GM23338 (cell line): ENCODE measurements at regions not wholly inside any gene's neighbourhood (a gene's known extent, or its start where the extent isn't known, plus 50 kb on each side); places are given as distances from the start of the nearest gene placed in this dataset.
A peak's percentile ranks its signal among the peaks of the same experiment; 100 is the strongest.

Source experiments
- ATAC-seq: fragments of 200-7000 bp; cut with Tn5 transposase; 3 replicates; pipeline ENCODE4 v1.9.1; 2020
- DNase-seq: peaks from one replicate; pipeline ENCODE4 v3.0.0-alpha.2; 2015; ENCODE audit warnings: low spot score
- H2AFZ ChIP-seq: fragments of 200-600 bp; sonication (generic); 2 replicates; pipeline ENCODE4 v1.8.0; 2016; ENCODE audit warnings: antibody characterized with exemption, mild to moderate bottlenecking, moderate library complexity
- H3F3A ChIP-seq: fragments of 200-600 bp; sonication (generic); replicated peaks from 2 replicates; pipeline ENCODE4 v1.8.0; 2017; ENCODE audit warnings: antibody characterized with exemption, mixed run types, low read depth
- H3K27ac ChIP-seq: fragments of 200-600 bp; sonication (generic); 2 replicates; pipeline ENCODE4 v1.6.1; 2016; ENCODE audit warnings: low read depth
- H3K27me3 ChIP-seq: fragments of 200-600 bp; sonication (generic); 2 replicates; pipeline ENCODE4 v1.8.0; 2016; ENCODE audit warnings: mild to moderate bottlenecking, mixed run types, moderate library complexity; ENCODE audit not compliant: insufficient read depth
- H3K36me3 ChIP-seq: fragments of 200-600 bp; sonication (generic); 2 replicates; pipeline ENCODE4 v1.8.0; 2016; ENCODE audit warnings: mild to moderate bottlenecking; ENCODE audit not compliant: insufficient read depth
- H3K4me1 ChIP-seq: fragments of 200-600 bp; sonication (generic); 2 replicates; pipeline ENCODE4 v1.8.0; 2016; ENCODE audit warnings: mild to moderate bottlenecking, moderate library complexity; ENCODE audit not compliant: insufficient read depth
- H3K4me2 ChIP-seq: fragments of 200-600 bp; sonication (generic); 2 replicates; pipeline ENCODE4 v1.7.1; 2017; ENCODE audit warnings: mixed run types
- H3K4me3 ChIP-seq: fragments of 200-600 bp; sonication (generic); 2 replicates; pipeline ENCODE4 v1.6.1; 2016; ENCODE audit warnings: mixed run types
- H3K79me2 ChIP-seq: fragments of 200-600 bp; sonication (generic); replicated peaks from 2 replicates; pipeline ENCODE4 v1.8.0; 2017; ENCODE audit warnings: mild to moderate bottlenecking; ENCODE audit not compliant: insufficient read depth
- H3K9me2 ChIP-seq: fragments of 200-600 bp; sonication (generic); 2 replicates; pipeline ENCODE4 v1.8.0; 2017; ENCODE audit not compliant: insufficient read depth
- H4K20me1 ChIP-seq: fragments of 200-600 bp; sonication (generic); replicated peaks from 2 replicates; pipeline ENCODE4 v1.8.0; 2017; ENCODE audit warnings: mild to moderate bottlenecking; ENCODE audit not compliant: insufficient read depth
- H3K27ac Mint-ChIP-seq: 2 replicates; pipeline ENCODE4 v1.8.0; 2020; ENCODE audit warnings: inconsistent platforms, mild to moderate bottlenecking, moderate library complexity, mixed read lengths
- H3K27me3 Mint-ChIP-seq: 3 replicates; pipeline ENCODE4 v1.8.0; 2022; ENCODE audit warnings: low read depth, mild to moderate bottlenecking, moderate library complexity, mixed read lengths, inconsistent platforms; ENCODE audit not compliant: insufficient read depth, poor library complexity
- H3K36me3 Mint-ChIP-seq: 3 replicates; pipeline ENCODE4 v1.8.0; 2021; ENCODE audit warnings: low read depth, mild to moderate bottlenecking, inconsistent platforms, moderate library complexity, mixed read lengths
- H3K4me1 Mint-ChIP-seq: 3 replicates; pipeline ENCODE4 v1.8.0; 2020; ENCODE audit warnings: mild to moderate bottlenecking, inconsistent platforms, mixed read lengths
- H3K4me3 Mint-ChIP-seq: 3 replicates; pipeline ENCODE4 v1.8.0; 2021; ENCODE audit warnings: moderate library complexity, mild to moderate bottlenecking, inconsistent platforms, mixed read lengths
- H3K9me3 Mint-ChIP-seq: 3 replicates; pipeline ENCODE4 v1.8.0; 2020; ENCODE audit warnings: moderate library complexity, mild to moderate bottlenecking, inconsistent platforms, mixed read lengths
- CREB1 ChIP-seq: fragments of 250-450 bp; sonication (Bioruptor Pico); IDR thresholded peaks from 2 replicates; pipeline ENCODE4 v1.5.0; 2020; ENCODE audit warnings: low read depth, mild to moderate bottlenecking, moderate library complexity
- ETS1 ChIP-seq: IDR thresholded peaks from 2 replicates; pipeline ENCODE4 v1.6.1; 2016; ENCODE audit warnings: antibody characterized with exemption
- EZH2 ChIP-seq: fragments of 200-600 bp; sonication (generic); IDR thresholded peaks from one replicate; pipeline ENCODE4 v1.8.0; 2017; ENCODE audit warnings: antibody characterized with exemption, mild to moderate bottlenecking, low read depth; ENCODE audit not compliant: unreplicated experiment
- EZH2phosphoT487 ChIP-seq: fragments of 200-600 bp; sonication (generic); IDR thresholded peaks from one replicate; pipeline ENCODE4 v1.8.1; 2018; ENCODE audit warnings: antibody characterized with exemption; ENCODE audit not compliant: unreplicated experiment
- JUNB ChIP-seq: IDR thresholded peaks from one replicate; pipeline ENCODE4 v1.6.1; 2016; ENCODE audit warnings: antibody characterized with exemption; ENCODE audit not compliant: unreplicated experiment
- NANOG ChIP-seq: IDR thresholded peaks from 2 replicates; pipeline ENCODE4 v1.6.1; 2016; ENCODE audit warnings: antibody characterized with exemption, borderline replicate concordance
- POLR2AphosphoS5 ChIP-seq: IDR thresholded peaks from 2 replicates; pipeline ENCODE4 v1.6.1; 2016; ENCODE audit warnings: antibody characterized with exemption, low read depth
- STAT1 ChIP-seq: IDR thresholded peaks from one replicate; pipeline ENCODE4 v1.6.1; 2016; ENCODE audit warnings: antibody characterized with exemption; ENCODE audit not compliant: unreplicated experiment
- ZNF114 ChIP-seq: fragments of 250-450 bp; sonication (Bioruptor Pico); IDR thresholded peaks from 2 replicates; pipeline ENCODE4 v1.5.0; 2020; ENCODE audit warnings: mild to moderate bottlenecking, moderate library complexity
- ZNF331 ChIP-seq: fragments of 250-450 bp; sonication (Bioruptor Pico); IDR thresholded peaks from 2 replicates; pipeline ENCODE4 v1.5.0; 2020; ENCODE audit warnings: low read depth, mild to moderate bottlenecking, moderate library complexity
- TF ChIP-seq, protein P1 (sequence below): IDR thresholded peaks from one replicate; pipeline ENCODE4 v1.6.1; 2018; ENCODE audit warnings: antibody characterized with exemption; ENCODE audit not compliant: unreplicated experiment
- TF ChIP-seq, protein P2 (sequence below): fragments of 250-450 bp; sonication (Bioruptor Pico); IDR thresholded peaks from 2 replicates; pipeline ENCODE4 v1.5.0; 2020; ENCODE audit warnings: mild to moderate bottlenecking, moderate library complexity
- TF ChIP-seq, protein P3 (sequence below), 2 experiments: fragments of 200-600 bp in 1 of 2; sonication (generic) in 1 of 2; conservative IDR thresholded peaks; 2 replicates each; pipeline versions ENCODE4 v1.5.1 to v1.6.1; 2016 to 2017; ENCODE audit warnings: antibody characterized with exemption in 2 of 2, low read depth in 2 of 2, mild to moderate bottlenecking in 2 of 2, moderate library complexity in 1 of 2

DNA sequence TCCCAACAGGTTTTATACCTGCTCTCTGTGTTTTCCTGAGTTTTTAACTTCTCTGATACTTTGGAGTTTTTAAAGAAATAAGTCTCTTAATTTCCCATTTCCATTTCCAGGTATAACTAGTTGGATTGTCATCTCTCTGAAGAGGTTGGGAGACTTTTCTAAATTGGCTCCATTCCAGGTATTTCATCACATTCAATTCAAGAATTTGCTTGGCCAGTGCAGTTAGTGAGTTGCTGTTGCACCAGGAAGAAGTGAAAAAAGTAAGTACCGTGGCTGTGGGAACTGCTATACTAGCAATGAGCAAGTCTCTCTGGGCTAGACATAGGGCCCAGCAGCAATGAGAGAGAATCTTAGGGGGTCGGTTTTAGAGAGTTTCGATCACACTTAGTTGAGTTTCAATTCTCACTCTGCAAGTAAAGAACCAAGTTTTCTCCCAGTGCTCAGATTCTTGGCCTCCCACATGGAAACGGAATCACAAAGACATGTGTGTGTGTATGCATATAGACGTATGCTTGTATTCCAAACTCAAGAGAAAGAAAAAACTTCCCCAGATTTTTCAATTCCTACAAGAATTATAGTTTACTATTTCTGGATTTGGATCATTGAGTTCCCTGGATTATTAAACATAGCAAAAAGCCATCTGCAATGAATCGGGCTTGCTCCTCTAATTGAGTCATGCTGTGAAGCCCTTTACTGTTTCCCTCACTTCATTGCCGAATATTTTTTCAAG lies 894.4 kb downstream of the BCL11A start:
- no peak for ATAC-seq
- Histone ChIP-seq H3F3A (no peaks in the 10 kb centered on the region), H3K27me3 (no peaks in the 10 kb centered on the region), H3K4me2 (0 out of 2 replicates have a peak overlapping the region, but pooled peaks have one; percentile 3), H2AFZ (peak overlapping the region; percentile 60; the same call in 1 of the 2 replicates), H3K27ac (no peak overlapping the region), H3K79me2 (no peaks in the 10 kb centered on the region), H3K9me2 (no peaks in the 10 kb centered on the region), H4K20me1 (no peaks in the 10 kb centered on the region), H3K36me3 (no peaks in the 10 kb centered on the region), H3K4me3 (no peak overlapping the region), H3K4me1 (peaks cover 29% of the 10 kb centered on the region)
- Mint-ChIP-seq H3K9me3 (no peaks in the 10 kb centered on the region), H3K27me3 (peaks cover 2% of the 10 kb centered on the region), H3K4me1 (peaks cover 36% of the 10 kb centered on the region), H3K4me3 (no peak overlapping the region), H3K27ac (peak overlapping the region; percentile 44; the same call in 1 of the 2 replicates), H3K36me3 (no peaks in the 10 kb centered on the region)
- DNase-seq, result peak; percentile 4
- TF ChIP-seq NANOG (no peak), EZH2 (no peak), CREB1 (CRISPR knock-in tag) (no peak), POLR2AphosphoS5 (no peak), STAT1 (no peak), EZH2phosphoT487 (no peak), JUNB (no peak), ETS1 (no peak), ZNF331 (CRISPR knock-in tag) (no peak), ZNF114 (CRISPR knock-in tag) (no peak)
- TF ChIP-seq, protein P1, sequence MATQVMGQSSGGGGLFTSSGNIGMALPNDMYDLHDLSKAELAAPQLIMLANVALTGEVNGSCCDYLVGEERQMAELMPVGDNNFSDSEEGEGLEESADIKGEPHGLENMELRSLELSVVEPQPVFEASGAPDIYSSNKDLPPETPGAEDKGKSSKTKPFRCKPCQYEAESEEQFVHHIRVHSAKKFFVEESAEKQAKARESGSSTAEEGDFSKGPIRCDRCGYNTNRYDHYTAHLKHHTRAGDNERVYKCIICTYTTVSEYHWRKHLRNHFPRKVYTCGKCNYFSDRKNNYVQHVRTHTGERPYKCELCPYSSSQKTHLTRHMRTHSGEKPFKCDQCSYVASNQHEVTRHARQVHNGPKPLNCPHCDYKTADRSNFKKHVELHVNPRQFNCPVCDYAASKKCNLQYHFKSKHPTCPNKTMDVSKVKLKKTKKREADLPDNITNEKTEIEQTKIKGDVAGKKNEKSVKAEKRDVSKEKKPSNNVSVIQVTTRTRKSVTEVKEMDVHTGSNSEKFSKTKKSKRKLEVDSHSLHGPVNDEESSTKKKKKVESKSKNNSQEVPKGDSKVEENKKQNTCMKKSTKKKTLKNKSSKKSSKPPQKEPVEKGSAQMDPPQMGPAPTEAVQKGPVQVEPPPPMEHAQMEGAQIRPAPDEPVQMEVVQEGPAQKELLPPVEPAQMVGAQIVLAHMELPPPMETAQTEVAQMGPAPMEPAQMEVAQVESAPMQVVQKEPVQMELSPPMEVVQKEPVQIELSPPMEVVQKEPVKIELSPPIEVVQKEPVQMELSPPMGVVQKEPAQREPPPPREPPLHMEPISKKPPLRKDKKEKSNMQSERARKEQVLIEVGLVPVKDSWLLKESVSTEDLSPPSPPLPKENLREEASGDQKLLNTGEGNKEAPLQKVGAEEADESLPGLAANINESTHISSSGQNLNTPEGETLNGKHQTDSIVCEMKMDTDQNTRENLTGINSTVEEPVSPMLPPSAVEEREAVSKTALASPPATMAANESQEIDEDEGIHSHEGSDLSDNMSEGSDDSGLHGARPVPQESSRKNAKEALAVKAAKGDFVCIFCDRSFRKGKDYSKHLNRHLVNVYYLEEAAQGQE, result no peak
- TF ChIP-seq, protein P2, sequence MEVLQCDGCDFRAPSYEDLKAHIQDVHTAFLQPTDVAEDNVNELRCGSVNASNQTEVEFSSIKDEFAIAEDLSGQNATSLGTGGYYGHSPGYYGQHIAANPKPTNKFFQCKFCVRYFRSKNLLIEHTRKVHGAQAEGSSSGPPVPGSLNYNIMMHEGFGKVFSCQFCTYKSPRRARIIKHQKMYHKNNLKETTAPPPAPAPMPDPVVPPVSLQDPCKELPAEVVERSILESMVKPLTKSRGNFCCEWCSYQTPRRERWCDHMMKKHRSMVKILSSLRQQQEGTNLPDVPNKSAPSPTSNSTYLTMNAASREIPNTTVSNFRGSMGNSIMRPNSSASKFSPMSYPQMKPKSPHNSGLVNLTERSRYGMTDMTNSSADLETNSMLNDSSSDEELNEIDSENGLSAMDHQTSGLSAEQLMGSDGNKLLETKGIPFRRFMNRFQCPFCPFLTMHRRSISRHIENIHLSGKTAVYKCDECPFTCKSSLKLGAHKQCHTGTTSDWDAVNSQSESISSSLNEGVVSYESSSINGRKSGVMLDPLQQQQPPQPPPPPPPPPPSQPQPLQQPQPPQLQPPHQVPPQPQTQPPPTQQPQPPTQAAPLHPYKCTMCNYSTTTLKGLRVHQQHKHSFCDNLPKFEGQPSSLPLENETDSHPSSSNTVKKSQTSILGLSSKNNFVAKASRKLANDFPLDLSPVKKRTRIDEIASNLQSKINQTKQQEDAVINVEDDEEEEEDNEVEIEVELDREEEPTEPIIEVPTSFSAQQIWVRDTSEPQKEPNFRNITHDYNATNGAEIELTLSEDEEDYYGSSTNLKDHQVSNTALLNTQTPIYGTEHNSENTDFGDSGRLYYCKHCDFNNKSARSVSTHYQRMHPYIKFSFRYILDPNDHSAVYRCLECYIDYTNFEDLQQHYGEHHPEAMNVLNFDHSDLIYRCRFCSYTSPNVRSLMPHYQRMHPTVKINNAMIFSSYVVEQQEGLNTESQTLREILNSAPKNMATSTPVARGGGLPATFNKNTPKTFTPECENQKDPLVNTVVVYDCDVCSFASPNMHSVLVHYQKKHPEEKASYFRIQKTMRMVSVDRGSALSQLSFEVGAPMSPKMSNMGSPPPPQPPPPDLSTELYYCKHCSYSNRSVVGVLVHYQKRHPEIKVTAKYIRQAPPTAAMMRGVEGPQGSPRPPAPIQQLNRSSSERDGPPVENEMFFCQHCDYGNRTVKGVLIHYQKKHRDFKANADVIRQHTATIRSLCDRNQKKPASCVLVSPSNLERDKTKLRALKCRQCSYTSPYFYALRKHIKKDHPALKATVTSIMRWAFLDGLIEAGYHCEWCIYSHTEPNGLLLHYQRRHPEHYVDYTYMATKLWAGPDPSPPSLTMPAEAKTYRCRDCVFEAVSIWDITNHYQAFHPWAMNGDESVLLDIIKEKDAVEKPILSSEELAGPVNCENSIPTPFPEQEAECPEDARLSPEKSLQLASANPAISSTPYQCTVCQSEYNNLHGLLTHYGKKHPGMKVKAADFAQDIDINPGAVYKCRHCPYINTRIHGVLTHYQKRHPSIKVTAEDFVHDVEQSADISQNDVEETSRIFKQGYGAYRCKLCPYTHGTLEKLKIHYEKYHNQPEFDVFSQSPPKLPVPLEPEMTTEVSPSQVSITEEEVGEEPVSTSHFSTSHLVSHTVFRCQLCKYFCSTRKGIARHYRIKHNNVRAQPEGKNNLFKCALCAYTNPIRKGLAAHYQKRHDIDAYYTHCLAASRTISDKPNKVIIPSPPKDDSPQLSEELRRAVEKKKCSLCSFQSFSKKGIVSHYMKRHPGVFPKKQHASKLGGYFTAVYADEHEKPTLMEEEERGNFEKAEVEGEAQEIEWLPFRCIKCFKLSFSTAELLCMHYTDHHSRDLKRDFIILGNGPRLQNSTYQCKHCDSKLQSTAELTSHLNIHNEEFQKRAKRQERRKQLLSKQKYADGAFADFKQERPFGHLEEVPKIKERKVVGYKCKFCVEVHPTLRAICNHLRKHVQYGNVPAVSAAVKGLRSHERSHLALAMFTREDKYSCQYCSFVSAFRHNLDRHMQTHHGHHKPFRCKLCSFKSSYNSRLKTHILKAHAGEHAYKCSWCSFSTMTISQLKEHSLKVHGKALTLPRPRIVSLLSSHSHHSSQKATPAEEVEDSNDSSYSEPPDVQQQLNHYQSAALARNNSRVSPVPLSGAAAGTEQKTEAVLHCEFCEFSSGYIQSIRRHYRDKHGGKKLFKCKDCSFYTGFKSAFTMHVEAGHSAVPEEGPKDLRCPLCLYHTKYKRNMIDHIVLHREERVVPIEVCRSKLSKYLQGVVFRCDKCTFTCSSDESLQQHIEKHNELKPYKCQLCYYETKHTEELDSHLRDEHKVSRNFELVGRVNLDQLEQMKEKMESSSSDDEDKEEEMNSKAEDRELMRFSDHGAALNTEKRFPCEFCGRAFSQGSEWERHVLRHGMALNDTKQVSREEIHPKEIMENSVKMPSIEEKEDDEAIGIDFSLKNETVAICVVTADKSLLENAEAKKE, result no peak
- TF ChIP-seq, protein P3, sequence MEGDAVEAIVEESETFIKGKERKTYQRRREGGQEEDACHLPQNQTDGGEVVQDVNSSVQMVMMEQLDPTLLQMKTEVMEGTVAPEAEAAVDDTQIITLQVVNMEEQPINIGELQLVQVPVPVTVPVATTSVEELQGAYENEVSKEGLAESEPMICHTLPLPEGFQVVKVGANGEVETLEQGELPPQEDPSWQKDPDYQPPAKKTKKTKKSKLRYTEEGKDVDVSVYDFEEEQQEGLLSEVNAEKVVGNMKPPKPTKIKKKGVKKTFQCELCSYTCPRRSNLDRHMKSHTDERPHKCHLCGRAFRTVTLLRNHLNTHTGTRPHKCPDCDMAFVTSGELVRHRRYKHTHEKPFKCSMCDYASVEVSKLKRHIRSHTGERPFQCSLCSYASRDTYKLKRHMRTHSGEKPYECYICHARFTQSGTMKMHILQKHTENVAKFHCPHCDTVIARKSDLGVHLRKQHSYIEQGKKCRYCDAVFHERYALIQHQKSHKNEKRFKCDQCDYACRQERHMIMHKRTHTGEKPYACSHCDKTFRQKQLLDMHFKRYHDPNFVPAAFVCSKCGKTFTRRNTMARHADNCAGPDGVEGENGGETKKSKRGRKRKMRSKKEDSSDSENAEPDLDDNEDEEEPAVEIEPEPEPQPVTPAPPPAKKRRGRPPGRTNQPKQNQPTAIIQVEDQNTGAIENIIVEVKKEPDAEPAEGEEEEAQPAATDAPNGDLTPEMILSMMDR (conservative IDR thresholded peaks at IDR 0.05; ENCODE audit: low read depth in 2 of 2), result no peak
